H9 (cell line): ENCODE measurements at regions not wholly inside any gene's neighbourhood (a gene's known extent, or its start where the extent isn't known, plus 50 kb on each side); places are given as distances from the start of the nearest gene placed in this dataset.

Source experiments
- DNase-seq: peaks from one replicate; pipeline ENCODE4 v3.0.0-alpha.2; 2017
- H2AFZ ChIP-seq: one replicate; pipeline ENCODE4 v1.6.1; 2013; ENCODE audit warnings: mild to moderate bottlenecking, low read length, control low read depth, moderate library complexity
- H2AK5ac ChIP-seq: 2 replicates; pipeline ENCODE4 v1.6.1; 2013; ENCODE audit warnings: low read length, control low read depth, mixed read lengths; ENCODE audit not compliant: insufficient read length
- H2BK120ac ChIP-seq: one replicate; pipeline ENCODE4 v1.6.1; 2013; ENCODE audit warnings: low read depth, mild to moderate bottlenecking, low read length, control low read depth, inconsistent platforms; ENCODE audit not compliant: poor library complexity, severe bottlenecking
- H2BK12ac ChIP-seq: 2 replicates; pipeline ENCODE4 v1.6.1; 2013; ENCODE audit warnings: low read length, control low read depth, mixed read lengths, low read depth; ENCODE audit not compliant: insufficient read length
- H2BK15ac ChIP-seq: 2 replicates; pipeline ENCODE4 v1.6.1; 2013; ENCODE audit warnings: low read depth, low read length, control low read depth
- H2BK20ac ChIP-seq: one replicate; pipeline ENCODE4 v1.6.1; 2013; ENCODE audit warnings: low read depth, mild to moderate bottlenecking, low read length, control low read depth, inconsistent platforms; ENCODE audit not compliant: poor library complexity, severe bottlenecking
- H2BK5ac ChIP-seq: 2 replicates; pipeline ENCODE4 v1.6.1; 2013; ENCODE audit warnings: low read length, control low read depth, mixed read lengths; ENCODE audit not compliant: insufficient read length
- H3K14ac ChIP-seq: 2 replicates; pipeline ENCODE4 v1.6.1; 2013; ENCODE audit warnings: low read length, control low read depth; ENCODE audit not compliant: insufficient read depth
- H3K18ac ChIP-seq: 2 replicates; pipeline ENCODE4 v1.6.1; 2013; ENCODE audit warnings: low read depth, mild to moderate bottlenecking, mixed read lengths, low read length, control low read depth; ENCODE audit not compliant: insufficient read length
- H3K23ac ChIP-seq: 2 replicates; pipeline ENCODE4 v1.6.1; 2013; ENCODE audit warnings: low read length, control low read depth, mixed read lengths, low read depth; ENCODE audit not compliant: insufficient read length
- H3K23me2 ChIP-seq: 2 replicates; pipeline ENCODE4 v1.6.1; 2013; ENCODE audit warnings: low read depth, mild to moderate bottlenecking, mixed read lengths, low read length, control low read depth; ENCODE audit not compliant: insufficient read length, poor library complexity, severe bottlenecking
- H3K27ac ChIP-seq: 2 replicates; pipeline ENCODE4 v1.5.1; 2013; ENCODE audit warnings: low read length, control low read depth, mixed read lengths, low read depth; ENCODE audit not compliant: insufficient read length
- H3K27me3 ChIP-seq: 2 replicates; pipeline ENCODE4 v1.6.1; 2013; ENCODE audit warnings: low read length, control low read depth, inconsistent platforms; ENCODE audit not compliant: insufficient read depth
- H3K4ac ChIP-seq: 2 replicates; pipeline ENCODE4 v1.6.1; 2013; ENCODE audit warnings: low read depth, mild to moderate bottlenecking, control low read depth, inconsistent platforms, low read length, moderate library complexity
- H3K4me1 ChIP-seq: 2 replicates; pipeline ENCODE4 v1.6.1; 2013; ENCODE audit warnings: low read length, control low read depth, inconsistent platforms; ENCODE audit not compliant: insufficient read depth
- H3K4me2 ChIP-seq: 2 replicates; pipeline ENCODE4 v1.6.1; 2013; ENCODE audit warnings: low read length, control low read depth, mixed read lengths; ENCODE audit not compliant: insufficient read length, insufficient read depth
- H3K56ac ChIP-seq: 2 replicates; pipeline ENCODE4 v1.6.1; 2013; ENCODE audit warnings: low read depth, mild to moderate bottlenecking, mixed read lengths, low read length, control low read depth; ENCODE audit not compliant: insufficient read length
- H3K79me1 ChIP-seq: 2 replicates; pipeline ENCODE4 v1.6.1; 2013; ENCODE audit warnings: low read depth, mild to moderate bottlenecking, moderate library complexity, low read length, control low read depth, inconsistent platforms; ENCODE audit not compliant: insufficient read depth, poor library complexity, severe bottlenecking
- H3K79me2 ChIP-seq: 2 replicates; pipeline ENCODE4 v1.6.1; 2013; ENCODE audit warnings: low read length, control low read depth, inconsistent platforms; ENCODE audit not compliant: insufficient read depth
- H3K9ac ChIP-seq: 2 replicates; pipeline ENCODE4 v1.6.1; 2013; ENCODE audit warnings: low read length, control low read depth, mixed read lengths; ENCODE audit not compliant: insufficient read length; ENCODE audit errors: extremely low read depth
- H3K9me3 ChIP-seq: one replicate; pipeline ENCODE4 v1.6.1; 2013; ENCODE audit warnings: low read depth, low read length, inconsistent platforms; ENCODE audit not compliant: control insufficient read depth
- H3T11ph ChIP-seq: one replicate; pipeline ENCODE4 v1.6.1; 2013; ENCODE audit warnings: mild to moderate bottlenecking, low read length, control low read depth, inconsistent platforms
- H4K20me1 ChIP-seq: one replicate; pipeline ENCODE4 v1.6.1; 2013; ENCODE audit not compliant: control insufficient read depth, insufficient read length, insufficient read depth
- H4K5ac ChIP-seq: 2 replicates; pipeline ENCODE4 v1.6.1; 2013; ENCODE audit warnings: low read depth, mild to moderate bottlenecking, mixed read lengths, low read length, control low read depth; ENCODE audit not compliant: insufficient read length
- H4K8ac ChIP-seq: replicated peaks from 2 replicates; pipeline ENCODE4 v1.6.1; 2013; ENCODE audit warnings: low read length, control low read depth, mixed read lengths, low read depth; ENCODE audit not compliant: insufficient read length
- H4K91ac ChIP-seq: 2 replicates; pipeline ENCODE4 v1.6.1; 2013; ENCODE audit warnings: low read depth, mild to moderate bottlenecking, moderate library complexity, mixed read lengths, low read length, control low read depth; ENCODE audit not compliant: insufficient read length
- H3K27ac Mint-ChIP-seq, 3 experiments: 2 replicates in 2 of 3; 3 replicates in 1 of 3; pipeline ENCODE4 v1.8.0; 2020 to 2021; ENCODE audit warnings: mixed read lengths in 3 of 3, mild to moderate bottlenecking in 1 of 3, moderate library complexity in 1 of 3
- H3K27me3 Mint-ChIP-seq: 2 replicates; pipeline ENCODE4 v1.8.0; 2021; ENCODE audit warnings: low read depth, mild to moderate bottlenecking, moderate library complexity, mixed read lengths
- H3K36me3 Mint-ChIP-seq, 3 experiments: 2 replicates in 2 of 3; 3 replicates in 1 of 3; pipeline ENCODE4 v1.8.0; 2020 to 2021; ENCODE audit warnings: low read depth in 3 of 3, mixed read lengths in 3 of 3; ENCODE audit not compliant: insufficient read depth in 1 of 3
- H3K4me1 Mint-ChIP-seq, 2 experiments: 2 replicates each; pipeline ENCODE4 v1.8.0; 2020; ENCODE audit warnings: mixed read lengths in 2 of 2
- H3K4me3 Mint-ChIP-seq, 2 experiments: 2 replicates in 1 of 2; 3 replicates in 1 of 2; pipeline ENCODE4 v1.8.0; 2020 to 2021; ENCODE audit warnings: mild to moderate bottlenecking in 2 of 2, mixed read lengths in 2 of 2, moderate library complexity in 1 of 2
- H3K9me3 Mint-ChIP-seq, 2 experiments: 2 replicates in 1 of 2; 3 replicates in 1 of 2; pipeline ENCODE4 v1.8.0; 2020; ENCODE audit warnings: mild to moderate bottlenecking in 2 of 2, mixed read lengths in 2 of 2, moderate library complexity in 1 of 2
- WGBS: extraction: QIAGEN DNeasy Blood & Tissue Kit; methylation state at CpG from one replicate; pipeline ENCODE4 v1.1.7; 2013; ENCODE audit warnings: missing lambda C conversion rate, low lambda C conversion rate, mixed read lengths; ENCODE audit not compliant: insufficient read length; ENCODE audit errors: extremely low coverage; 5-methylcytosine and 5-hydroxymethylcytosine counted together
- TF ChIP-seq, protein P1 (sequence below): fragments of 200-600 bp; sonication (generic); conservative IDR thresholded peaks from 3 replicates; pipeline ENCODE4 v1.8.0; 2021; ENCODE audit warnings: antibody characterized with exemption, mild to moderate bottlenecking

DNA sequence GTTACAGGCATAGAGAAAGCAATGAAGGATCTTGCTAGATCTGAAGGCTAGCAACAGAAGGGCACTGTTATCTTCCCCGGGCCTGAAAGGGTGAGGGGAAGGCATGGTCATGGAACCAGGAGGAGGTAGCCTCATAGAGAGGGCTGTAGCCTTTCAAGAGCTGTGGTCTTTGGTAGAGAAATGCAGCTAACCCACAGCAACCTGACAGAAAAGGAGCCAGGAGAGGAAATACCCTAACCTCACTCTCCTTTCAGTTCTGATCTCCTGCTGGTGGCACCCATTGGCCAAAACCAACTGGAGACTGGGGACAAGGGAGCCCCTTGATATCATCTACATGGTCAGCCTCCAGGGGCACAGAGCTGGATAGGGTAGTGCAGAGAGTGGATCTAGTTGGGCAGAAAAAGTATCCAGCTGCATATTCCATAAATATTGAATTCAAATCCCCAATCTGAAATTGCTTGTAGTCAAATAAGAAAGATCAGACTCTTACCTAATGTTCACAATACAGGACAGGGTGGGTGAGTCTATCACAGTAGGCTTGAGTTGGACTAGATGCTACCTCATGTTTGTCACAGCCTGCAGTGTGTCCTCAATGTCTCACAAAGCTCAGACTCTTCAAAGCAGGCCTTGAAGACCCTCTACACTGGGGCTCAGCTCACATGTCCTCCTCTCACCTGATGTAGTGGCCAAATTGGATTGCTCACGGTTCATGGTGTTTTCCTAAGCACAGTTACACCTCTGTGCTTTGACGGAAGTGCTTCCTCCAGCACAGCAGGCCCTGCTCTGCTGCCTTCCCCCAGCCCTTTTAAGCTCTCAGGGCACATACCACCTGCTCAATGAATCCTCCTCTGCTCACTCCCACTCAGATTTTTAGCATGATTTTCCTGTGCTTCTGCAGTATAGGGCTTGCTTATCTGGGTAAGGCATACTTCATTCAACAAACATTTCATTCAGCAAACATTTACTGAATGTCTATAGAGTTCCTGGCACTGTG, 74.1 kb upstream of the JUN start:
- Histone ChIP-seq H3K18ac (no peak overlapping the region), H2BK15ac (no peak overlapping the region), H4K5ac (no peak overlapping the region), H4K20me1 (no peaks in the 10 kb centered on the region), H3K4ac (no peak overlapping the region), H3K4me2 (no peak overlapping the region), H3K23me2 (no peaks in the 10 kb centered on the region), H3K27ac (no peak overlapping the region), H4K91ac (no peak overlapping the region), H4K8ac (no peak overlapping the region), H2BK20ac (no peak overlapping the region), H3K9me3 (no peaks in the 10 kb centered on the region), H3K23ac (no peak overlapping the region), H2BK120ac (no peak overlapping the region), H3K79me1 (no peaks in the 10 kb centered on the region), H2AFZ (no peak overlapping the region), H3K27me3 (no peaks in the 10 kb centered on the region; the same call in 1 of the 2 replicates), H3K79me2 (no peaks in the 10 kb centered on the region), H3K14ac (no peak overlapping the region; the same call in 1 of the 2 replicates), H3K56ac (no peak overlapping the region), H3T11ph (no peak overlapping the region), H3K4me1 (peaks cover 9% of the 10 kb centered on the region), H2AK5ac (no peak overlapping the region), H2BK5ac (no peak overlapping the region), H2BK12ac (no peak overlapping the region), H3K9ac (no peak overlapping the region)
- Mint-ChIP-seq H3K36me3 (no peaks in the 10 kb centered on the region), H3K27me3 (peaks cover 10% of the 10 kb centered on the region), H3K9me3 (no peaks in the 10 kb centered on the region), H3K4me3 (no peak overlapping the region), H3K27ac (no peak overlapping the region; a peak in 2 of 7 replicates), H3K4me1 (peaks cover 18 to 29% of the 10 kb centered on the region in 2 experiments)
- no CpG with 5 or more reads among the region's 3 CpGs for WGBS
- TF ChIP-seq, protein P1, sequence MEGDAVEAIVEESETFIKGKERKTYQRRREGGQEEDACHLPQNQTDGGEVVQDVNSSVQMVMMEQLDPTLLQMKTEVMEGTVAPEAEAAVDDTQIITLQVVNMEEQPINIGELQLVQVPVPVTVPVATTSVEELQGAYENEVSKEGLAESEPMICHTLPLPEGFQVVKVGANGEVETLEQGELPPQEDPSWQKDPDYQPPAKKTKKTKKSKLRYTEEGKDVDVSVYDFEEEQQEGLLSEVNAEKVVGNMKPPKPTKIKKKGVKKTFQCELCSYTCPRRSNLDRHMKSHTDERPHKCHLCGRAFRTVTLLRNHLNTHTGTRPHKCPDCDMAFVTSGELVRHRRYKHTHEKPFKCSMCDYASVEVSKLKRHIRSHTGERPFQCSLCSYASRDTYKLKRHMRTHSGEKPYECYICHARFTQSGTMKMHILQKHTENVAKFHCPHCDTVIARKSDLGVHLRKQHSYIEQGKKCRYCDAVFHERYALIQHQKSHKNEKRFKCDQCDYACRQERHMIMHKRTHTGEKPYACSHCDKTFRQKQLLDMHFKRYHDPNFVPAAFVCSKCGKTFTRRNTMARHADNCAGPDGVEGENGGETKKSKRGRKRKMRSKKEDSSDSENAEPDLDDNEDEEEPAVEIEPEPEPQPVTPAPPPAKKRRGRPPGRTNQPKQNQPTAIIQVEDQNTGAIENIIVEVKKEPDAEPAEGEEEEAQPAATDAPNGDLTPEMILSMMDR: no peak
- no peak for DNase-seq
